OCI-LY1 (cell line): ENCODE measurements at regions not wholly inside any gene's neighbourhood (a gene's known extent, or its start where the extent isn't known, plus 50 kb on each side); places are given as distances from the start of the nearest gene placed in this dataset.

ENCODE experiments used
- H2AFZ ChIP-seq: fragments of 200-600 bp; sonication (generic), shearing (Covaris generic); 2 replicates; pipeline ENCODE4 v1.6.0; 2014; ENCODE audit warnings: antibody characterized with exemption, mild to moderate bottlenecking, low read length
- H3F3A ChIP-seq: fragments of 200-600 bp; sonication (generic), shearing (Covaris generic); 2 replicates; pipeline ENCODE4 v1.6.0; 2014; ENCODE audit warnings: mild to moderate bottlenecking, antibody characterized with exemption, low read length, moderate library complexity; ENCODE audit not compliant: insufficient read depth
- H3K27ac ChIP-seq: fragments of 200-600 bp; sonication (generic); 2 replicates; pipeline ENCODE4 v1.5.1; 2014; ENCODE audit warnings: low read length, mixed run types, mild to moderate bottlenecking, low read depth; ENCODE audit not compliant: poor library complexity, severe bottlenecking
- H3K27me3 ChIP-seq: fragments of 200-600 bp; sonication (generic); 2 replicates; pipeline ENCODE4 v1.6.0; 2014; ENCODE audit warnings: antibody characterized with exemption, mild to moderate bottlenecking, low read length, moderate library complexity; ENCODE audit not compliant: insufficient read depth
- H3K36me3 ChIP-seq: fragments of 200-600 bp; sonication (generic); 2 replicates; pipeline ENCODE4 v1.6.1; 2014; ENCODE audit warnings: mild to moderate bottlenecking, antibody characterized with exemption, low read length, moderate library complexity, mixed read lengths; ENCODE audit not compliant: insufficient read depth
- H3K4me1 ChIP-seq: fragments of 200-600 bp; sonication (generic); 2 replicates; pipeline ENCODE4 v1.5.1; 2014; ENCODE audit warnings: mild to moderate bottlenecking, low read length, moderate library complexity; ENCODE audit not compliant: insufficient read depth, severe bottlenecking
- H3K4me2 ChIP-seq: fragments of 200-600 bp; sonication (generic), shearing (Covaris generic); 2 replicates; pipeline ENCODE4 v1.6.1; 2014; ENCODE audit warnings: low read length
- H3K4me3 ChIP-seq: fragments of 200-600 bp; sonication (generic); 2 replicates; pipeline ENCODE4 v1.5.1; 2014; ENCODE audit warnings: low read length, low read depth, mild to moderate bottlenecking, mixed read lengths; ENCODE audit not compliant: poor library complexity, severe bottlenecking
- H3K79me2 ChIP-seq: fragments of 200-600 bp; shearing (Covaris generic); 2 replicates; pipeline ENCODE4 v1.6.1; 2016; ENCODE audit warnings: mixed run types, low read length, mixed read lengths; ENCODE audit not compliant: insufficient read depth
- H3K9ac ChIP-seq: fragments of 200-600 bp; sonication (generic), shearing (Covaris generic); 2 replicates; pipeline ENCODE4 v1.6.1; 2014; ENCODE audit warnings: mild to moderate bottlenecking, low read length, mixed read lengths
- H3K9me2 ChIP-seq: fragments of 200-600 bp; sonication (generic), shearing (Covaris generic); 2 replicates; pipeline ENCODE4 v1.6.1; 2014; ENCODE audit warnings: low read depth, mild to moderate bottlenecking, low read length, mixed read lengths
- H3K9me3 ChIP-seq: fragments of 200-600 bp; shearing (Covaris generic); 2 replicates; pipeline ENCODE4 v1.6.1; 2014; ENCODE audit warnings: low read length, mixed read lengths
- H4K20me1 ChIP-seq: fragments of 200-600 bp; sonication (generic), shearing (Covaris generic); 2 replicates; pipeline ENCODE4 v1.6.0; 2016; ENCODE audit warnings: mild to moderate bottlenecking, low read length; ENCODE audit not compliant: insufficient read depth
- EZH2 ChIP-seq: fragments of 200-600 bp; sonication (generic), shearing (Covaris generic); IDR thresholded peaks from 2 replicates; pipeline ENCODE4 v1.8.0; 2017; ENCODE audit warnings: borderline replicate concordance, mixed run types, mild to moderate bottlenecking, antibody characterized with exemption, low read length, moderate library complexity, mixed read lengths
- TF ChIP-seq, protein P1 (sequence below): fragments of 200-600 bp; sonication (generic), shearing (Covaris generic); IDR thresholded peaks from 2 replicates; pipeline ENCODE4 v1.5.1; 2017; ENCODE audit warnings: mild to moderate bottlenecking, antibody characterized with exemption, low read length, moderate library complexity, mixed read lengths

- Histone ChIP-seq H3K9ac (no peak overlapping the region), H3K36me3 (no peaks in the 10 kb centered on the region), H3K27ac (no peak overlapping the region), H3K79me2 (no peaks in the 10 kb centered on the region), H3K4me2 (no peak overlapping the region), H3K27me3 (no peaks in the 10 kb centered on the region), H2AFZ (no peak overlapping the region), H3K4me3 (no peak overlapping the region), H3K9me2 (no peaks in the 10 kb centered on the region), H3K4me1 (no peaks in the 10 kb centered on the region), H3K9me3 (no peaks in the 10 kb centered on the region), H4K20me1 (no peaks in the 10 kb centered on the region), H3F3A (no peaks in the 10 kb centered on the region)
- TF ChIP-seq, protein P1, sequence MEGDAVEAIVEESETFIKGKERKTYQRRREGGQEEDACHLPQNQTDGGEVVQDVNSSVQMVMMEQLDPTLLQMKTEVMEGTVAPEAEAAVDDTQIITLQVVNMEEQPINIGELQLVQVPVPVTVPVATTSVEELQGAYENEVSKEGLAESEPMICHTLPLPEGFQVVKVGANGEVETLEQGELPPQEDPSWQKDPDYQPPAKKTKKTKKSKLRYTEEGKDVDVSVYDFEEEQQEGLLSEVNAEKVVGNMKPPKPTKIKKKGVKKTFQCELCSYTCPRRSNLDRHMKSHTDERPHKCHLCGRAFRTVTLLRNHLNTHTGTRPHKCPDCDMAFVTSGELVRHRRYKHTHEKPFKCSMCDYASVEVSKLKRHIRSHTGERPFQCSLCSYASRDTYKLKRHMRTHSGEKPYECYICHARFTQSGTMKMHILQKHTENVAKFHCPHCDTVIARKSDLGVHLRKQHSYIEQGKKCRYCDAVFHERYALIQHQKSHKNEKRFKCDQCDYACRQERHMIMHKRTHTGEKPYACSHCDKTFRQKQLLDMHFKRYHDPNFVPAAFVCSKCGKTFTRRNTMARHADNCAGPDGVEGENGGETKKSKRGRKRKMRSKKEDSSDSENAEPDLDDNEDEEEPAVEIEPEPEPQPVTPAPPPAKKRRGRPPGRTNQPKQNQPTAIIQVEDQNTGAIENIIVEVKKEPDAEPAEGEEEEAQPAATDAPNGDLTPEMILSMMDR = no peak
- TF ChIP-seq EZH2 = no peak
Observed at GRCh38 chrX:872090-872489, 241.5 kb downstream of the SHOX start.

GRCh38 chrX:871626-872025, 241.0 kb downstream of the SHOX start:
- no peak overlapping the region for H3K4me3 ChIP-seq
- no peaks in the 10 kb centered on the region for H4K20me1 ChIP-seq
- no peak overlapping the region for H2AFZ ChIP-seq
- TF ChIP-seq EZH2 = no peak
- TF ChIP-seq, protein P1 = no peak
- H3K27ac ChIP-seq = no peak overlapping the region
- no peaks in the 10 kb centered on the region for H3K79me2 ChIP-seq
- H3K9me2 ChIP-seq = no peaks in the 10 kb centered on the region
- no peak overlapping the region for H3K9ac ChIP-seq
- no peak overlapping the region for H3K4me2 ChIP-seq
- H3K9me3 ChIP-seq = no peaks in the 10 kb centered on the region
- H3K4me1 ChIP-seq = no peaks in the 10 kb centered on the region
- no peaks in the 10 kb centered on the region for H3K27me3 ChIP-seq
- no peaks in the 10 kb centered on the region for H3K36me3 ChIP-seq
- H3F3A ChIP-seq = no peaks in the 10 kb centered on the region

DNA sequence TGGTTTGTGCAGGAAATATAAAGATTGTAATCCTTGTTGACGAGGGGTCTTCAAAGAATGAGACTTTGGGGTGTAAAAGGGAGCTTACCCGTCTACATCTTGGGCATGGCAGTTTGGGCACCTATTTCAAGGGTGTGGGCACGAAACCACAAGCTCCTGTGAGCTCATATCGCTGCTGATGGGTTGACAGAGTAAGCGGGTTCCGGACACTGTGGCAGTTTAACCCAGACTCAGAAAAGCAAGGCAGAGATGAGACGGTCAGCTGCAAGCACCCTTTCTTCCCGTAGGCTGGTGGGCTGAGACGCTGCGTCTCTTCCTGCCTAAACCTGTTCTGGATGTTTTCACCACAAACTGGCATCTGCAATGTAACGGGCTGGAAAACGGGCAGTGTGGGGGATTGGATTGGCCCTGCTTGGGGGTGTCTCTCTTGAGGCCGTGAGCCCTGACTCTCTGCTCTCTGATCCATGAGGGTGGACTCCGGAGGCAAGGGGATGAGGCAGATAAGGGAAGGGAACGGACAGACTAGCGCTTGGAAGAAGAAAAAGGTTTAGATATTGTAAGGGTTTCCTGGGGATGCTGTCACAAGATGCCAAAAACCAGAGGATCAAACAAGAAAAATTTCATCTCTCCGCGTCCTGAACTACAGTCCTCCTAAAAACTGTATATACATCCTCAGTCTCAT, 237.5 kb downstream of the SHOX start:
- no peaks in the 10 kb centered on the region for H3K9me3 ChIP-seq
- H3K9me2 ChIP-seq = no peaks in the 10 kb centered on the region
- no peak for TF ChIP-seq EZH2
- TF ChIP-seq, protein P1 = no peak
- H3K4me2 ChIP-seq = no peak overlapping the region
- H3F3A ChIP-seq = no peaks in the 10 kb centered on the region
- H3K27me3 ChIP-seq = no peaks in the 10 kb centered on the region
- H3K4me3 ChIP-seq = no peak overlapping the region
- no peak overlapping the region for H2AFZ ChIP-seq
- no peaks in the 10 kb centered on the region for H3K36me3 ChIP-seq
- H3K9ac ChIP-seq = no peak overlapping the region
- H4K20me1 ChIP-seq = no peaks in the 10 kb centered on the region
- no peak overlapping the region for H3K27ac ChIP-seq
- no peaks in the 10 kb centered on the region for H3K4me1 ChIP-seq
- H3K79me2 ChIP-seq = no peaks in the 10 kb centered on the region
